ENCODE measurements at regions not wholly inside any gene's neighbourhood (a gene's known extent, or its start where the extent isn't known, plus 50 kb on each side); places are given as distances from the start of the nearest gene placed in this dataset.
"Not testable (repeated sequence)": the region's sequence is repeated elsewhere in the genome, so short reads cannot be mapped to it uniquely, and the experiment has no call there.

GRCh38 chr15:92753591-92753990 is 98.0 kb upstream of the FAM174B start:
- DNase-seq (ENCODE audit: low read depth) = no peak

GRCh38 chr15:92763459-92763858 is 107.9 kb upstream of the FAM174B start:
- no peak for DNase-seq (ENCODE audit: low read depth)

- not testable (repeated sequence) for DNase-seq (ENCODE audit: low read depth)
These were observed 112.6 kb upstream of the FAM174B start for GRCh38 chr15:92768131-92768530.

GRCh38 chr15:92770641-92771040 is 115.1 kb upstream of the FAM174B start:
- no peak for DNase-seq (ENCODE audit: low read depth)

GRCh38 chr15:92772061-92772460 is 116.5 kb upstream of the FAM174B start:
- DNase-seq (ENCODE audit: low read depth) = no peak

- DNase-seq (ENCODE audit: low read depth) = no peak
These were observed 117.2 kb upstream of the FAM174B start for GRCh38 chr15:92772626-92773244.

- DNase-seq (ENCODE audit: low read depth) = no peak
These were observed 117.8 kb upstream of the FAM174B start for GRCh38 chr15:92773340-92773739.

- DNase-seq (ENCODE audit: low read depth) = no peak
These were observed 120.2 kb upstream of the CHD2 start for GRCh38 chr15:92779874-92780273.

- DNase-seq (ENCODE audit: low read depth) = no peak
These were observed 119.3 kb upstream of the CHD2 start for GRCh38 chr15:92780843-92781242.

- no peak for DNase-seq (ENCODE audit: low read depth)
These were observed 118.1 kb upstream of the CHD2 start for GRCh38 chr15:92781925-92782453.

GRCh38 chr15:92787116-92787515 is 113.0 kb upstream of the CHD2 start:
- no peak for DNase-seq (ENCODE audit: low read depth)

- DNase-seq (ENCODE audit: low read depth) = no peak
These were observed 111.9 kb upstream of the CHD2 start for GRCh38 chr15:92788196-92788595.

GRCh38 chr15:92788793-92789192 is 111.3 kb upstream of the CHD2 start:
- not testable (repeated sequence) for DNase-seq (ENCODE audit: low read depth)

- DNase-seq (ENCODE audit: low read depth) = no peak
These were observed 103.9 kb upstream of the CHD2 start for GRCh38 chr15:92796161-92796611.

GRCh38 chr15:92797168-92798052 is 102.7 kb upstream of the CHD2 start:
- DNase-seq (ENCODE audit: low read depth) = peak; percentile 69

GRCh38 chr15:92800013-92800412 is 100.1 kb upstream of the CHD2 start:
- no peak for DNase-seq (ENCODE audit: low read depth)

GRCh38 chr15:92800416-92801055 is 99.6 kb upstream of the CHD2 start:
- DNase-seq (ENCODE audit: low read depth) = not testable (repeated sequence)

GRCh38 chr15:92801056-92801773 is 98.9 kb upstream of the CHD2 start:
- peak; percentile 92 for DNase-seq (ENCODE audit: low read depth)

GRCh38 chr15:92801774-92802464 is 98.2 kb upstream of the CHD2 start:
- DNase-seq (ENCODE audit: low read depth) = peak; percentile 90

GRCh38 chr15:92803536-92803851 is 96.6 kb upstream of the CHD2 start:
- no peak for DNase-seq (ENCODE audit: low read depth)
